Right atrium auricular region (tissue), 2 donors: ENCODE measurements at regions not wholly inside any gene's neighbourhood (a gene's known extent, or its start where the extent isn't known, plus 50 kb on each side); places are given as distances from the start of the nearest gene placed in this dataset.

Source experiments
- DNase-seq: peaks from one replicate; pipeline ENCODE4 v3.0.0-alpha.2; 2019; ENCODE audit warnings: low spot score
- H3K27ac ChIP-seq, 2 donors: fragments of 200-600 bp; sonication (generic); 1 replicate in 1 of 2; 2 replicates in 1 of 2; pipeline ENCODE4 v1.5.1; 2016 to 2019
- H3K27me3 ChIP-seq, 2 donors: fragments of 200-600 bp; sonication (generic); one replicate each; pipeline versions ENCODE4 v1.5.1 to v1.6.0; 2017 to 2019
- H3K36me3 ChIP-seq: fragments of 200-600 bp; sonication (generic); one replicate; pipeline ENCODE4 v1.5.1; 2016
- H3K4me1 ChIP-seq, 2 donors: fragments of 200-600 bp; sonication (generic); one replicate each; pipeline versions ENCODE4 v1.5.1 to v1.6.0; 2017 to 2019
- H3K4me3 ChIP-seq, 2 donors: fragments of 200-600 bp; sonication (generic); 1 replicate in 1 of 2; 2 replicates in 1 of 2; pipeline ENCODE4 v1.5.1; 2017 to 2019; ENCODE audit warnings: mild to moderate bottlenecking in 1 of 2, moderate library complexity in 1 of 2
- H3K9me3 ChIP-seq, 2 donors: fragments of 200-600 bp; sonication (generic); one replicate each; pipeline ENCODE4 v1.5.1; 2019
- CTCF ChIP-seq, 2 donors: fragments of 200-600 bp; sonication (generic); IDR thresholded peaks; one replicate each; pipeline ENCODE4 v1.5.1; 2019; ENCODE audit warnings: antibody characterized with exemption in 2 of 2

DNA sequence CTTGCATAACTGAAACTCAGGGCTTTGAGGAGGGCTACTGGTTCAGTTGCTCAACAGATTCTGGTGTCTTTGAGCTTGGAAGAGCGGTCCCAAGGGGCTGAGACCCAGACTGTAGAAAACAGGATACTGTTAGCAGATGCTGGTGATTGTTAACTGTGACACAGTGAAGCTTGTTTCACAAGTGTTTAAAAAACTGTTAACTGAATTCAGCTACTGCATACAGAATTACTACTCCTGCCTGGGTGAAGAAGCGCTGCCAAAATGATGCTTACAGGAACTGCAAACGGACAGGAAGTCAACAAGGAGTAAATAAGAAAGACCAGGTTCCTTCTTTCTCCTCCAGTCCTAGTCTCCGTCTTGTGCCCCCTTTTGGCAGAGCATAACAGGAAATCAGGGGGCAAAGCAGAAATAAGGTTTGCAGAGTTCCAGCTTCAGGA lies 195.3 kb upstream of the USP25 start:
- H3K27me3 ChIP-seq, result no peaks in the 10 kb centered on the region
- no peaks in the 10 kb centered on the region for H3K36me3 ChIP-seq
- H3K4me3 ChIP-seq, result no peak overlapping the region
- H3K4me1 ChIP-seq, result no peaks in the 10 kb centered on the region
- DNase-seq, result no peak
- no peak overlapping the region for H3K27ac ChIP-seq
- H3K9me3 ChIP-seq, result no peaks in the 10 kb centered on the region
- no peak for TF ChIP-seq CTCF (IDR thresholded peaks at IDR 0.05)

GRCh38 chr21:15539376-15539775 lies 190.4 kb upstream of the USP25 start:
- H3K27me3 ChIP-seq, result no peaks in the 10 kb centered on the region
- no peak for DNase-seq
- no peaks in the 10 kb centered on the region for H3K36me3 ChIP-seq
- TF ChIP-seq CTCF (IDR thresholded peaks at IDR 0.05), result no peak
- no peaks in the 10 kb centered on the region for H3K4me1 ChIP-seq
- no peak overlapping the region for H3K4me3 ChIP-seq
- no peak overlapping the region for H3K27ac ChIP-seq
- H3K9me3 ChIP-seq, result no peaks in the 10 kb centered on the region

DNA sequence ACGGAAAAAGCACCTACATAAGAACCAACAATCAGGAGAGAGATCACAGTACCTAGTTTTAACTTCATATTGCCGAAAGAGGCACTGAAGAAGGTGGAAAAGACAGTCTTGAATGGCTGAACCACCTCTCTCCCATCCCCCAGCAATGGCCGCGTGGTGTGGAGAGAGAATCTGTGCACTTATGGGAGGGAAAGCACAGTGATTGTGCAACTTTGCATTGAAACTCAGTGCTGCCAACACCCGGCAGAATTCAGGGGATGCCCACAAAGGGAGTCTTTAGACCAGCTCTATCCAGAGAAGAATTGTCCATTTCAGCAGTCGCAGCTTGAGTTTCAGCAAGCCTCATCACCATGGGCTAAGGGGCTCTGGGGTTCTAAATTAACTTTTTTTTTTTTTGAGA lies 186.3 kb upstream of the USP25 start:
- TF ChIP-seq CTCF (IDR thresholded peaks at IDR 0.05), result no peak
- Histone ChIP-seq H3K4me1 (no peaks in the 10 kb centered on the region), H3K27me3 (no peaks in the 10 kb centered on the region), H3K27ac (no peak overlapping the region), H3K36me3 (no peaks in the 10 kb centered on the region), H3K9me3 (no peaks in the 10 kb centered on the region), H3K4me3 (no peak overlapping the region)
- no peak for DNase-seq

DNA sequence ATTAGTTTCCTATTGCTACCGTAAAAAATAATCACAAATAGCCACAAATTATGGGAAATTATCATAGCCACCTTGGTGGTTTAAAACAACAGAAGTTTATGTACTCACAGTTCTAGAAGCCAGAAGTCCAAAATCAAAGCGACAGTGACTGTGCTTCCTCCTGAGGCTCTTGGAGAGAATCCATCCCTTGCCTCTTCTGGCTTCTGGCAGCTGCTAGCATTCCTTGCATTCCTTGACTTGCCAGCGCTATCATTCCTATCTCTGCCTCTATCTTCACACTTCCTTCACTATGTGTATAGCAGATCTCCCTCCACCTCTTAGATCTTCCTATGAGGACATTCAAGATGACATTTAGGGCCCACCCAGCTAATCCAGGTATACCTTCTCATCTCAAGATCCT lies 180.1 kb upstream of the USP25 start:
- TF ChIP-seq CTCF (IDR thresholded peaks at IDR 0.05), result no peak
- no peaks in the 10 kb centered on the region for H3K36me3 ChIP-seq
- no peaks in the 10 kb centered on the region for H3K4me1 ChIP-seq
- no peak overlapping the region for H3K27ac ChIP-seq
- H3K4me3 ChIP-seq, result no peak overlapping the region
- H3K27me3 ChIP-seq, result no peaks in the 10 kb centered on the region
- no peak for DNase-seq
- H3K9me3 ChIP-seq, result no peaks in the 10 kb centered on the region

DNA sequence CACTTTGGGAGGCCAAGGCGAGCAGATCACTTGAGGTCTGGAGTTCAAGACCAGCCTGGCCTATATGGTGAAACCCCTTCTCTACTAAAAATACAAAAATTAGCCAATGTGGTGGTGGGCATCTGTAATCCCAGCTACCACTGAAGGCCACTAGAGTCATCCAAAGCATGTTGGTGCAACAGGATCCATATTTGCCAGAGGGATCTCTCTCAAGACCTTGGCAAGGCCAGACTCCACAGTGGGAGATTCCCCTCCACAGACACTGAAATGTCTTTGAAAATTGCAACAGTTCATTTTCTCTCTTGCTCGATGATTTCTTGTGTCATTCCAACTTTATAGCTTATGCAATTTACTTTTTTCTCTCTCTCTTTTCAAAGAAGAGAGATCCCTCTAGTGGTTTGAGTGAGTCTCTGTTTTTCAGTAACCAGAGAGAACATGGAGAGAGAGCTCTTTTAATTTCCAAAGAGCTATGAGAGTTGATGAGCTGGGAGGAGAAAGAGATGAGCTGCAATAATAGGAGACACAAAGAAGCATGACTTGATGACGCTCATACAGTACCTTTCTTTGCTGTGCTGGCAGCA lies 176.8 kb upstream of the USP25 start:
- Histone ChIP-seq H3K27ac (no peak overlapping the region), H3K27me3 (no peaks in the 10 kb centered on the region), H3K9me3 (no peaks in the 10 kb centered on the region), H3K4me1 (no peaks in the 10 kb centered on the region), H3K4me3 (no peak overlapping the region), H3K36me3 (no peaks in the 10 kb centered on the region)
- no peak for DNase-seq
- peak in 1 of 2 donors; percentile 43 for TF ChIP-seq CTCF (IDR thresholded peaks at IDR 0.05)

DNA sequence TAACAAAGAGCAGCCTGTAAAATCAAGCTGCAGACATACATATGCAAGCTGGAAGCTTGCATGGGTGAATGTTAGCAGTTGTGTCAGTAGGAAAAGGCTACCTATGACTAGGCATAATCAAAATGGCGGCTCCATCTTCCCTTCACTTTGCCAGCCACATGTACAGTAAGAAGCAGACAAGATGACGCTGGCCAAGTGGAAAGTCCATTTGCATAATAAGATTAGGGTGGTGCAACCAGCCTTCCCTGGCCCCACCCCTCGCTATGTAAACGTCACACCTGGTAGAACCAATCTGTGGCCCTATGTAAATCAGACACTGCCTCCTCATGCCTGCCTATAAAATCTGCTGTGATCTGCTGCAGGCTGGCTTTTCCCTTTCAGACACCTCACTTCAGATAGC lies 171.9 kb upstream of the USP25 start:
- H3K4me3 ChIP-seq, result no peak overlapping the region
- H3K36me3 ChIP-seq, result no peaks in the 10 kb centered on the region
- no peak for TF ChIP-seq CTCF (IDR thresholded peaks at IDR 0.05)
- no peaks in the 10 kb centered on the region for H3K27me3 ChIP-seq
- H3K9me3 ChIP-seq, result no peaks in the 10 kb centered on the region
- DNase-seq, result no peak
- H3K4me1 ChIP-seq, result no peaks in the 10 kb centered on the region
- H3K27ac ChIP-seq, result no peak overlapping the region
